ENCODE measurements at regions not wholly inside any gene's neighbourhood (a gene's known extent, or its start where the extent isn't known, plus 50 kb on each side); places are given as distances from the start of the nearest gene placed in this dataset.

GRCh38 chr11:80844110-80844819 lies 1403.4 kb upstream of the TENM4 start:
- Histone ChIP-seq H3K36me3 (ENCODE audit: control insufficient read depth, low read length) (no peaks in the 10 kb centered on the region), H3K79me2 (ENCODE audit: control insufficient read depth, low read length) (no peaks in the 10 kb centered on the region), H3K4me3 (ENCODE audit: low read length) (no peak overlapping the region), H3K27me3 (ENCODE audit: control insufficient read depth, low read length) (no peaks in the 10 kb centered on the region), H4K20me1 (ENCODE audit: control insufficient read depth, insufficient read depth, low read depth, low read length) (no peaks in the 10 kb centered on the region), H3F3A (ENCODE audit: control insufficient read depth, insufficient read depth) (no peaks in the 10 kb centered on the region), H3K27ac (ENCODE audit: low read depth, low read length) (no peak overlapping the region), H3K9me2 (replicated peaks; ENCODE audit: control insufficient read depth, low read length) (no peaks in the 10 kb centered on the region), H3K9me3 (ENCODE audit: control insufficient read depth, insufficient read depth, low read length) (no peaks in the 10 kb centered on the region; the same call in 1 of the 2 replicates), H3K4me2 (ENCODE audit: low read length) (no peak overlapping the region), H3K4me1 (ENCODE audit: control insufficient read depth, low read length) (no peaks in the 10 kb centered on the region)
- TF ChIP-seq EZH2phosphoT487 (IDR thresholded peaks at IDR 0.05; ENCODE audit: borderline replicate concordance, low read length) = no peak
- TF ChIP-seq CTCF (IDR thresholded peaks at IDR 0.05; ENCODE audit: low read depth, low read length, poor library complexity, severe bottlenecking) = no peak

DNA sequence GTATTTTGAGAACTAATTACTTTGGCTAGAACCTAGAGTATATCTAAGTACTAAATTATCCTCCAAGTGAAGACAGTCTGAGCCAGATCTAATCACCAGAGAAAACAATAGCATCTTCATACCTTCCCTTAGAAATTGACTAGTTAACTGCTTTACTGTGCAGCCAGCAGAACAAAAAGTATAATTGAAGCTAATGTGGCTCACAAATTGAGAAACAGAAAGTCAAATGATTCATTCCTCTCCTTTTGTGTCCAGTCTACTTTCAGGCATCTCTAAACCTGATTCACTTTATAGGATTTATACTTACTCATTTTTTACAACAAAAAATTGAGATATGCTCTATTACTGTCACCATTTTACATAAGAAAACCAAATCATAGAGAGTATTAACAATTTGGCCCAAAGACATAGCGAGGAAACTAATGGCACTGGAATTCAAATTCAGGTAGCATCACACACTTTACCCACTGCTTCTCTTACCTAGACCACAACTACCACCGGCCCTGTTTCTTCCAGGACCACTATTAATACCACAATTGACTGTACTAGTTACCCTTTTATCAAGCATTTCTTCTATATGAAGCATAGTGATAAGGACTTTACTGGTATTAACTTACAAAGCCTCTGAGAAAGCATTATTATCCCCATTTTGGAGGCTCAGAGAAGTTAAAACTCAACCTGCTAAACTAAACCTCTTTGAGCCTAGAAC lies 1402.6 kb upstream of the TENM4 start:
- H4K20me1 ChIP-seq (ENCODE audit: control insufficient read depth, insufficient read depth, low read depth, low read length) = no peaks in the 10 kb centered on the region
- no peaks in the 10 kb centered on the region for H3K79me2 ChIP-seq (ENCODE audit: control insufficient read depth, low read length)
- TF ChIP-seq EZH2phosphoT487 (IDR thresholded peaks at IDR 0.05; ENCODE audit: borderline replicate concordance, low read length) (no peak), CTCF (IDR thresholded peaks at IDR 0.05; ENCODE audit: low read depth, low read length, poor library complexity, severe bottlenecking) (no peak)
- no peaks in the 10 kb centered on the region for H3K36me3 ChIP-seq (ENCODE audit: control insufficient read depth, low read length)
- H3K9me3 ChIP-seq (ENCODE audit: control insufficient read depth, insufficient read depth, low read length) = no peaks in the 10 kb centered on the region; the same call in 1 of the 2 replicates
- H3K9me2 ChIP-seq (replicated peaks; ENCODE audit: control insufficient read depth, low read length) = no peaks in the 10 kb centered on the region
- no peaks in the 10 kb centered on the region for H3K4me1 ChIP-seq (ENCODE audit: control insufficient read depth, low read length)
- H3K27me3 ChIP-seq (ENCODE audit: control insufficient read depth, low read length) = no peaks in the 10 kb centered on the region
- H3F3A ChIP-seq (ENCODE audit: control insufficient read depth, insufficient read depth) = no peaks in the 10 kb centered on the region
- no peak overlapping the region for H3K4me2 ChIP-seq (ENCODE audit: low read length)
- no peak overlapping the region for H3K27ac ChIP-seq (ENCODE audit: low read depth, low read length)
- H3K4me3 ChIP-seq (ENCODE audit: low read length) = no peak overlapping the region

GRCh38 chr11:80842246-80842645 lies 1401.4 kb upstream of the TENM4 start:
- TF ChIP-seq EZH2phosphoT487 (IDR thresholded peaks at IDR 0.05; ENCODE audit: borderline replicate concordance, low read length) (no peak), CTCF (IDR thresholded peaks at IDR 0.05; ENCODE audit: low read depth, low read length, poor library complexity, severe bottlenecking) (no peak)

More at GRCh38 chr11:80842246-80842645, 1401.4 kb upstream of the TENM4 start:
- no peak overlapping the region for H3K4me3 ChIP-seq (ENCODE audit: low read length)
- H3K9me3 ChIP-seq (ENCODE audit: control insufficient read depth, insufficient read depth, low read length) = no peaks in the 10 kb centered on the region; the same call in 1 of the 2 replicates
- H3K27ac ChIP-seq (ENCODE audit: low read depth, low read length) = no peak overlapping the region
- H3F3A ChIP-seq (ENCODE audit: control insufficient read depth, insufficient read depth) = no peaks in the 10 kb centered on the region
- no peaks in the 10 kb centered on the region for H3K79me2 ChIP-seq (ENCODE audit: control insufficient read depth, low read length)
- no peaks in the 10 kb centered on the region for H3K36me3 ChIP-seq (ENCODE audit: control insufficient read depth, low read length)
- H3K4me2 ChIP-seq (ENCODE audit: low read length) = no peak overlapping the region
- H4K20me1 ChIP-seq (ENCODE audit: control insufficient read depth, insufficient read depth, low read depth, low read length) = no peaks in the 10 kb centered on the region
- H3K4me1 ChIP-seq (ENCODE audit: control insufficient read depth, low read length) = no peaks in the 10 kb centered on the region
- H3K9me2 ChIP-seq (replicated peaks; ENCODE audit: control insufficient read depth, low read length) = no peaks in the 10 kb centered on the region
- no peaks in the 10 kb centered on the region for H3K27me3 ChIP-seq (ENCODE audit: control insufficient read depth, low read length)
